ENCODE measurements at regions not wholly inside any gene's neighbourhood (a gene's known extent, or its start where the extent isn't known, plus 50 kb on each side); places are given as distances from the start of the nearest gene placed in this dataset.

- TF ChIP-seq EZH2 (IDR thresholded peaks at IDR 0.05; ENCODE audit: borderline replicate concordance, low read depth, low read length, severe bottlenecking) (no peak), CTCF (IDR thresholded peaks at IDR 0.05; ENCODE audit: extremely low read depth in 1 of 2, insufficient read depth in 1 of 2, low read depth in 1 of 2, low read length in 2 of 2) (no peak), POLR2A (IDR thresholded peaks at IDR 0.05; ENCODE audit: low read depth, low read length) (no peak), MAX (IDR thresholded peaks at IDR 0.05; ENCODE audit: insufficient read depth, insufficient read length) (no peak), GATA2 (IDR thresholded peaks at IDR 0.05; ENCODE audit: insufficient read depth, insufficient read length, low read depth, low read length) (no peak), FOS (IDR thresholded peaks at IDR 0.05; ENCODE audit: borderline replicate concordance, insufficient read depth, low read length) (no peak), POLR2AphosphoS5 (IDR thresholded peaks at IDR 0.05; ENCODE audit: insufficient read depth, low read depth, low read length) (no peak)
Observed at GRCh38 chr18:42484648-42485047, 529.6 kb downstream of the PIK3C3 start.

Data from endothelial cell of umbilical vein (primary cell).